Stimulated activated CD8-positive, alpha-beta memory T cell treated with anti-CD3 and anti-CD28 coated beads, Interleukin-7, amount 100 ng/mL, for 4 hours (primary cell): ENCODE measurements at regions not wholly inside any gene's neighbourhood (a gene's known extent, or its start where the extent isn't known, plus 50 kb on each side); places are given as distances from the start of the nearest gene placed in this dataset.

Source experiments
- DNase-seq, 2 donors: peaks; one replicate each; pipeline ENCODE4 v3.0.0-alpha.2; 2020; ENCODE audit warnings: low read depth in 2 of 2

GRCh38 chr3:34972481-34972880, 666.8 kb upstream of the ARPP21 start:
- DNase-seq, result no peak

GRCh38 chr3:34973586-34973985, 665.7 kb upstream of the ARPP21 start:
- no peak for DNase-seq

- no peak for DNase-seq
Observed at GRCh38 chr3:34983631-34984030, 655.7 kb upstream of the ARPP21 start.

- DNase-seq, result no peak
Observed at GRCh38 chr3:34988296-34988695, 651.0 kb upstream of the ARPP21 start.

- DNase-seq, result no peak
Observed at GRCh38 chr3:34995796-34996430, 643.4 kb upstream of the ARPP21 start.

- no peak for DNase-seq
Observed at GRCh38 chr3:34998902-34999301, 640.4 kb upstream of the ARPP21 start.

- no peak for DNase-seq
Observed at GRCh38 chr3:35012214-35012613, 627.1 kb upstream of the ARPP21 start.

GRCh38 chr3:35028157-35028556, 611.2 kb upstream of the ARPP21 start:
- no peak for DNase-seq

GRCh38 chr3:35042210-35042991, 596.9 kb upstream of the ARPP21 start:
- DNase-seq, result no peak

GRCh38 chr3:35043040-35043439, 596.3 kb upstream of the ARPP21 start:
- no peak for DNase-seq

GRCh38 chr3:35044190-35044589, 595.1 kb upstream of the ARPP21 start:
- no peak for DNase-seq

- no peak for DNase-seq
Observed at GRCh38 chr3:35045118-35045517, 594.2 kb upstream of the ARPP21 start.

- DNase-seq, result no peak
Observed at GRCh38 chr3:35064761-35065160, 574.6 kb upstream of the ARPP21 start.

GRCh38 chr3:35065891-35066290, 573.4 kb upstream of the ARPP21 start:
- DNase-seq, result no peak

- no peak for DNase-seq
Observed at GRCh38 chr3:35067750-35068149, 571.6 kb upstream of the ARPP21 start.

- no peak for DNase-seq
Observed at GRCh38 chr3:35070088-35070487, 569.2 kb upstream of the ARPP21 start.

- no peak for DNase-seq
Observed at GRCh38 chr3:35071772-35072171, 567.6 kb upstream of the ARPP21 start.

GRCh38 chr3:35078780-35079179, 560.5 kb upstream of the ARPP21 start:
- no peak for DNase-seq

GRCh38 chr3:35079403-35079802, 559.9 kb upstream of the ARPP21 start:
- no peak for DNase-seq

GRCh38 chr3:35081899-35082298, 557.4 kb upstream of the ARPP21 start:
- no peak for DNase-seq

- DNase-seq, result no peak
Observed at GRCh38 chr3:35088943-35089342, 550.4 kb upstream of the ARPP21 start.

- no peak for DNase-seq
Observed at GRCh38 chr3:35114686-35115085, 524.6 kb upstream of the ARPP21 start.

- no peak for DNase-seq
Observed at GRCh38 chr3:35120026-35120425, 519.3 kb upstream of the ARPP21 start.

GRCh38 chr3:35137612-35138011, 501.7 kb upstream of the ARPP21 start:
- DNase-seq, result no peak
